ENCODE measurements at regions not wholly inside any gene's neighbourhood (a gene's known extent, or its start where the extent isn't known, plus 50 kb on each side); places are given as distances from the start of the nearest gene placed in this dataset.
"Not testable (repeated sequence)": the region's sequence is repeated elsewhere in the genome, so short reads cannot be mapped to it uniquely, and the experiment has no call there.

DNA sequence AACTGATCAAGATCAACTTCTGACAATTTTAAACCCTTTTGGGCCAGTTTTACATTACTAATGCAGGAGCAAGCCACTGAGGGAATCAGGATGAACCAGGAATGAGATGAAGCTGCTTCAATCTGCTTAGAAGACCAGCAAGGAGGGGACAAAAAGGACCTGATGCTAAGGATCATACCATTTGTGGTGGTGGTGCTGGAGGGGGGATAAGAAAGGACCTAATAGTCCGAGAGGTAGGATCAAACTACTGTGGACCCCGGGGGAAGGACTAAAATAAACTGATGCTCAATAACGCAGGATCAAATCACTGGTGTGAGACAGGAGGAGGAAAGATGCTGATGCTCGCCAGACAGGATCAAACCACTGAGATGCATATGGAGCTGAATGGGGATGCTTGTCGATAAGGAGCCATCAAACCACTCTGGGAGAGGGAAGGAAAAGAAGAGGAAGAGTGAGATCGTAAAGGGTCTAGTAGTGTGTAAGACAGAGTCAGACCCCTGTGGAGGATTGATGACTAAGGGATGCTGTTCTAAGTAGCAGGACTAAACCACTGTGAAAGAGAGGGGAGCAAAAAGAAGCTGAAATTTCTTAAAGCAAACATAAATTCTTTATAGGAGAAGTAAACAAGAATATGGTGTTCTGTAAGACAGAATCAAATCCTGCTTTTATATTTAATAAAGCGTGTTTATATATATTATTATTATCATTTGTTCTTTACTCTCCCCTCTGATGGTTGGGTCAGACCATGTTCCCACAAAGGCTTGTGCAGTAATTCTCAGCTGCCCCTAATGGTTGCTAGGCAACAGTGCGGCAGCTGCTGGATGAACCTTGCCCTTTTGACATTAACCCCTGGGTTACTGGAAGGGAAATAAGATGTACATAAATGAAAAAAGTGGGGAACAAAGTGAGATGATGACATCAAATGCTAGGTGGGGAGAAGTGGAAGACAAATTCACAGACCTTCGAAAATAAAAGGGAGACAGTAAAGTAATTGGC is 432.5 kb upstream of the FGF16 start:
- H3K27ac ChIP-seq (replicated peaks): no peak overlapping the region
- H3K27me3 ChIP-seq (ENCODE audit: insufficient read depth, poor library complexity, severe bottlenecking): no peaks in the 10 kb centered on the region
- no peak overlapping the region for H3K4me3 ChIP-seq (replicated peaks; ENCODE audit: insufficient read depth, low read length)
- no peak for TF ChIP-seq SPI1 (IDR thresholded peaks at IDR 0.05; ENCODE audit: borderline replicate concordance, low read depth)
- TF ChIP-seq, protein P1, sequence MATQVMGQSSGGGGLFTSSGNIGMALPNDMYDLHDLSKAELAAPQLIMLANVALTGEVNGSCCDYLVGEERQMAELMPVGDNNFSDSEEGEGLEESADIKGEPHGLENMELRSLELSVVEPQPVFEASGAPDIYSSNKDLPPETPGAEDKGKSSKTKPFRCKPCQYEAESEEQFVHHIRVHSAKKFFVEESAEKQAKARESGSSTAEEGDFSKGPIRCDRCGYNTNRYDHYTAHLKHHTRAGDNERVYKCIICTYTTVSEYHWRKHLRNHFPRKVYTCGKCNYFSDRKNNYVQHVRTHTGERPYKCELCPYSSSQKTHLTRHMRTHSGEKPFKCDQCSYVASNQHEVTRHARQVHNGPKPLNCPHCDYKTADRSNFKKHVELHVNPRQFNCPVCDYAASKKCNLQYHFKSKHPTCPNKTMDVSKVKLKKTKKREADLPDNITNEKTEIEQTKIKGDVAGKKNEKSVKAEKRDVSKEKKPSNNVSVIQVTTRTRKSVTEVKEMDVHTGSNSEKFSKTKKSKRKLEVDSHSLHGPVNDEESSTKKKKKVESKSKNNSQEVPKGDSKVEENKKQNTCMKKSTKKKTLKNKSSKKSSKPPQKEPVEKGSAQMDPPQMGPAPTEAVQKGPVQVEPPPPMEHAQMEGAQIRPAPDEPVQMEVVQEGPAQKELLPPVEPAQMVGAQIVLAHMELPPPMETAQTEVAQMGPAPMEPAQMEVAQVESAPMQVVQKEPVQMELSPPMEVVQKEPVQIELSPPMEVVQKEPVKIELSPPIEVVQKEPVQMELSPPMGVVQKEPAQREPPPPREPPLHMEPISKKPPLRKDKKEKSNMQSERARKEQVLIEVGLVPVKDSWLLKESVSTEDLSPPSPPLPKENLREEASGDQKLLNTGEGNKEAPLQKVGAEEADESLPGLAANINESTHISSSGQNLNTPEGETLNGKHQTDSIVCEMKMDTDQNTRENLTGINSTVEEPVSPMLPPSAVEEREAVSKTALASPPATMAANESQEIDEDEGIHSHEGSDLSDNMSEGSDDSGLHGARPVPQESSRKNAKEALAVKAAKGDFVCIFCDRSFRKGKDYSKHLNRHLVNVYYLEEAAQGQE (IDR thresholded peaks at IDR 0.05; ENCODE audit: insufficient replicate concordance, low read depth): no peak
- TF ChIP-seq POLR2AphosphoS5 (IDR thresholded peaks at IDR 0.05; ENCODE audit: low read depth): no peak
- TF ChIP-seq, protein P2, sequence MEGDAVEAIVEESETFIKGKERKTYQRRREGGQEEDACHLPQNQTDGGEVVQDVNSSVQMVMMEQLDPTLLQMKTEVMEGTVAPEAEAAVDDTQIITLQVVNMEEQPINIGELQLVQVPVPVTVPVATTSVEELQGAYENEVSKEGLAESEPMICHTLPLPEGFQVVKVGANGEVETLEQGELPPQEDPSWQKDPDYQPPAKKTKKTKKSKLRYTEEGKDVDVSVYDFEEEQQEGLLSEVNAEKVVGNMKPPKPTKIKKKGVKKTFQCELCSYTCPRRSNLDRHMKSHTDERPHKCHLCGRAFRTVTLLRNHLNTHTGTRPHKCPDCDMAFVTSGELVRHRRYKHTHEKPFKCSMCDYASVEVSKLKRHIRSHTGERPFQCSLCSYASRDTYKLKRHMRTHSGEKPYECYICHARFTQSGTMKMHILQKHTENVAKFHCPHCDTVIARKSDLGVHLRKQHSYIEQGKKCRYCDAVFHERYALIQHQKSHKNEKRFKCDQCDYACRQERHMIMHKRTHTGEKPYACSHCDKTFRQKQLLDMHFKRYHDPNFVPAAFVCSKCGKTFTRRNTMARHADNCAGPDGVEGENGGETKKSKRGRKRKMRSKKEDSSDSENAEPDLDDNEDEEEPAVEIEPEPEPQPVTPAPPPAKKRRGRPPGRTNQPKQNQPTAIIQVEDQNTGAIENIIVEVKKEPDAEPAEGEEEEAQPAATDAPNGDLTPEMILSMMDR (IDR thresholded peaks at IDR 0.05; ENCODE audit: insufficient read depth, low read length): no peak
- TF ChIP-seq GABPA (IDR thresholded peaks at IDR 0.05; ENCODE audit: low read depth): no peak
- DNase-seq (ENCODE audit: low read depth in 1 of 2, low spot score in 1 of 2): no peak

DNA sequence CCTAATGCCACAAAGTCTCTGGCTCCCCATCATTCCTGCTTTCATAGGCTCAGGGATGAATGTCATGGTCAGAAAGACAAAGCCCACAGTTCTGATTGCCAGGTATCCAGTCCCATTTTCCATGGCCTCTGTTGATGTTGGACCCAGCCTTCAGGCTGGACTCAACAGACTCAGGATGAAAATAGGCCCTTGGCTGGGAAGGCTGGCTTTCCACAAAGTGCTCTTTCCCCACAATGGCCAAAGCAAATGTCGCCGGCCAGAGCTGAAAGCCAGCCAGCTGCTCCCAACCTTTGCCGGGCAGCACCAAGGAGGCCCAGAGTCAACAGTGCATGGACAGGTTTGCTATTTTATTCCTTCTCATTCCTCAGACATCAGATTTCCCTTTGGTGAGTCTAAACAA is 430.1 kb upstream of the FGF16 start:
- Histone ChIP-seq H3K4me3 (replicated peaks; ENCODE audit: insufficient read depth, low read length) (no peak overlapping the region), H3K27ac (replicated peaks) (no peak overlapping the region), H3K27me3 (ENCODE audit: insufficient read depth, poor library complexity, severe bottlenecking) (no peaks in the 10 kb centered on the region)
- DNase-seq (ENCODE audit: low read depth in 1 of 2, low spot score in 1 of 2): no peak
- TF ChIP-seq, protein P2 (IDR thresholded peaks at IDR 0.05; ENCODE audit: insufficient read depth, low read length): no peak
- no peak for TF ChIP-seq GABPA (IDR thresholded peaks at IDR 0.05; ENCODE audit: low read depth)
- TF ChIP-seq, protein P1 (IDR thresholded peaks at IDR 0.05; ENCODE audit: insufficient replicate concordance, low read depth): no peak
- no peak for TF ChIP-seq POLR2AphosphoS5 (IDR thresholded peaks at IDR 0.05; ENCODE audit: low read depth)
- TF ChIP-seq SPI1 (IDR thresholded peaks at IDR 0.05; ENCODE audit: borderline replicate concordance, low read depth): no peak

DNA sequence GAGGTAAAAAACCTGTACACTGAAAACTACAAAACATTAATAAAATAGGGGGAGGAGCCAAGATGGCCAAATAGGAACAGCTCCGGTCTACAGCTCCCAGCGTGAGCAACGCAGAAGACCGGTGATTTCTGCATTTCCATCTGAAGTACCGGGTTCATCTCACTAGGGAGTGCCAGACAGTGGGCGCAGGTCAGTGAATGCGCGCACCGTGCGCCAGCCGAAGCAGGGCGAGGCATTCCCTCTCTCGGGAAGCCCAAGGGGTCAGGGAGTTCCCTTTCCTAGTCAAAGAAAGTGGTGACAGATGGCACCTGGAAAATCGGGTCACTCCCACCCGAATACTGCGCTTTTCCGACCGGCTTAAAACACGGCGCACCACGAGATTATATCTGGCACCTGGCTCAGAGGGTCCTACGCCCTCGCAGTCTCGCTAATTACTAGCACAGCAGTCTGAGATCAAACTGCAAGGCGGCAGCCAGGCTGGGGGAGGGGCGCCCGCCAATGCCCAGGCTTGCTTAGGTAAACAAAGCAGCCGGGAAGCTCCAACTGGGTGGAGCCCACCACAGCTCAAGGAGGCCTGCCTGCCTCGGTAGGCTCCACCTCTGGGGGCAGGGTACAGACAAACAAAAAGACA is 400.9 kb upstream of the FGF16 start:
- DNase-seq (ENCODE audit: low read depth in 1 of 2, low spot score in 1 of 2); H3K4me3 ChIP-seq (replicated peaks; ENCODE audit: insufficient read depth, low read length); H3K27ac ChIP-seq (replicated peaks); H3K27me3 ChIP-seq (ENCODE audit: insufficient read depth, poor library complexity, severe bottlenecking): not testable (repeated sequence)

DNA sequence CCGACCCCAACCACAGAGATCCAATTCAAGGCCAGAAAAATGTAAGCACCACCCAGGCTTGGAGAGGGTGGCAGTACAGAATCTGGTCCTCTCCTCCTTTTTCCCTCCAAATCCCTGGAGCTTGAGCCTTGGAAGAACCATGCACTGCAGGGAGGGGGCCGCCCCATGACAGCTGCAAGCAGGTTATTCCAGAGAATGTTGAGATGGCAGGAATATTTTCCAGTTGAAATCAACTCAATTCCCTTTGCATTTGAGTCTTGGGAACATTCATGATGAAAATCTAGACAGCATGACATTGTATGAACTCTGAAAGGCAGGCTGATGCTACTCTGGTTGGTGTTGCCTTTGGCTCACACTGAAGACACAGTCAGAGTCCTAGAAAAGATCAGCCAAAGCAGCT is 386.6 kb upstream of the FGF16 start:
- no peak for TF ChIP-seq SPI1 (IDR thresholded peaks at IDR 0.05; ENCODE audit: borderline replicate concordance, low read depth)
- no peak for TF ChIP-seq POLR2AphosphoS5 (IDR thresholded peaks at IDR 0.05; ENCODE audit: low read depth)
- TF ChIP-seq, protein P1 (IDR thresholded peaks at IDR 0.05; ENCODE audit: insufficient replicate concordance, low read depth): no peak
- TF ChIP-seq, protein P2 (IDR thresholded peaks at IDR 0.05; ENCODE audit: insufficient read depth, low read length): no peak
- TF ChIP-seq GABPA (IDR thresholded peaks at IDR 0.05; ENCODE audit: low read depth): no peak
- Histone ChIP-seq H3K27me3 (ENCODE audit: insufficient read depth, poor library complexity, severe bottlenecking) (no peaks in the 10 kb centered on the region), H3K4me3 (replicated peaks; ENCODE audit: insufficient read depth, low read length) (no peak overlapping the region), H3K27ac (replicated peaks) (no peak overlapping the region)
- DNase-seq (ENCODE audit: low read depth in 1 of 2, low spot score in 1 of 2): no peak
